Activated CD4-positive, alpha-beta T cell treated with anti-CD3 and anti-CD28 coated beads for 48 hours (primary cell): ENCODE measurements at regions not wholly inside any gene's neighbourhood (a gene's known extent, or its start where the extent isn't known, plus 50 kb on each side); places are given as distances from the start of the nearest gene placed in this dataset.

Source experiments
- DNase-seq: peaks from one replicate; pipeline ENCODE4 v3.0.0-alpha.2; 2020

- no peak for DNase-seq
Measured at GRCh38 chr5:37906416-37906815, 66.6 kb upstream of the GDNF start.

GRCh38 chr5:37905230-37905629, 65.4 kb upstream of the GDNF start:
- DNase-seq = no peak

- DNase-seq = no peak
Measured at GRCh38 chr5:37902323-37902722, 62.5 kb upstream of the GDNF start.

GRCh38 chr5:37900692-37901091, 60.9 kb upstream of the GDNF start:
- no peak for DNase-seq

GRCh38 chr5:37899037-37899436, 59.2 kb upstream of the GDNF start:
- DNase-seq = no peak

- no peak for DNase-seq
Measured at GRCh38 chr5:37896159-37896558, 56.3 kb upstream of the GDNF start.

GRCh38 chr5:37893434-37894134, 53.7 kb upstream of the GDNF start:
- no peak for DNase-seq

GRCh38 chr5:37892586-37892985, 52.7 kb upstream of the GDNF start:
- DNase-seq = no peak

- DNase-seq = no peak
Measured at GRCh38 chr5:37891832-37892231, 52.0 kb upstream of the GDNF start.

- no peak for DNase-seq
Measured at GRCh38 chr5:37889612-37890317, 49.9 kb upstream of the GDNF start.
